Gastroesophageal sphincter (tissue), 3 donors: ENCODE measurements at regions not wholly inside any gene's neighbourhood (a gene's known extent, or its start where the extent isn't known, plus 50 kb on each side); places are given as distances from the start of the nearest gene placed in this dataset.

Experiments used
- CTCF ChIP-seq, 4 experiments: fragments of 200-600 bp in 2 of 4; fragments of 450-650 bp in 2 of 4; sonication (generic) in 1 of 4; IDR thresholded peaks; one replicate each; pipeline ENCODE4 v1.5.1; 2017 to 2019; ENCODE audit warnings: antibody characterized with exemption in 4 of 4, mild to moderate bottlenecking in 2 of 4, moderate library complexity in 2 of 4
- EP300 ChIP-seq: sonication (generic); formaldehyde crosslinking; IDR thresholded peaks from one replicate; pipeline ENCODE4 v1.6.1; 2017; ENCODE audit warnings: antibody characterized with exemption, mild to moderate bottlenecking
- POLR2A ChIP-seq, 2 donors: fragments of 450-650 bp; IDR thresholded peaks; one replicate each; pipeline ENCODE4 v1.6.1; 2017; ENCODE audit warnings: antibody characterized with exemption in 2 of 2, mild to moderate bottlenecking in 2 of 2, moderate library complexity in 1 of 2
- POLR2AphosphoS5 ChIP-seq: sonication (generic); formaldehyde crosslinking; IDR thresholded peaks from one replicate; pipeline ENCODE4 v1.6.1; 2017; ENCODE audit warnings: antibody characterized with exemption

GRCh38 chr4:124590480-124590879, 122.1 kb downstream of the ANKRD50 start:
- no peak for TF ChIP-seq CTCF (IDR thresholded peaks at IDR 0.05)
- TF ChIP-seq POLR2A (IDR thresholded peaks at IDR 0.05): no peak
- TF ChIP-seq EP300: no peak
- TF ChIP-seq POLR2AphosphoS5: no peak
